ENCODE measurements at regions not wholly inside any gene's neighbourhood (a gene's known extent, or its start where the extent isn't known, plus 50 kb on each side); places are given as distances from the start of the nearest gene placed in this dataset.

DNA sequence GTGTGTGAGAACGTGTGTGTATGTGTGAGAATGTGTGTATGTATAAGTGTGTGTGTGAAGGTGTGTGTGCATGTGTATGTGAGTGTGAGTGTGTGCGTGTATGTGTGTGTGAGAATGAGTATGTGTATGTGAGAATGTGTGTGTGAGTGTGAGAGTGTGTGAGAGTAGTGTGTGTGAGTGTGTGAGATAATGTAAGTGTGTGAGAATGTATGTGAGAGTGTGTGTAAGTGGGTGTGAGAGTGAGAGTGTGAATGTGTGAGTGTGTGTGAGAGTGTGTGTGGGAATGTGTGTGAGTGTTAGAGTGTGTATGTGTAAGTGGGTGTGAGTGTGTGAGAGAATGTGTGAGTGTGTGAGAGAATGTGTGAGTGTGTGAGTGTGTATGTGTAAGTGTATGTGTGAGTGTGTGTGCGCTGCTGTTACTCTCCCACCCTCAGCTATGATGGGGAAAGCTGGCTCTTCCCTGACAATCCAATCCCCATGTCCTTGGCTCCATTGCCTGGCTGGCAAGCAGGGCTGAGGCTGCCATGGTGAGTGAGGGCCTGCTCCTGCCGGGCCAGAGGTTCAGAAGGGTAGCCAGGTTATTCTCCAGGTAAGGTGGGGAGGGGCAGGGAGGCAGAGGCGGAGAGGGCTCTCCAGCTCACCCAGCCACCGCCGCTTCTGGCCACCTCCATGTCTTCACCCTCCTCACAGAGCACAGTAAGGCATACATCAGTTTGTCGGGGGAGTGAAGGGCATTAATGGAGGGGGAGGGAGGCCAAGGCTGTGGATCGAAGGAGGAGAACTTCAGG, 72.6 kb upstream of the PCBD1 start:
- TF ChIP-seq, protein P1, sequence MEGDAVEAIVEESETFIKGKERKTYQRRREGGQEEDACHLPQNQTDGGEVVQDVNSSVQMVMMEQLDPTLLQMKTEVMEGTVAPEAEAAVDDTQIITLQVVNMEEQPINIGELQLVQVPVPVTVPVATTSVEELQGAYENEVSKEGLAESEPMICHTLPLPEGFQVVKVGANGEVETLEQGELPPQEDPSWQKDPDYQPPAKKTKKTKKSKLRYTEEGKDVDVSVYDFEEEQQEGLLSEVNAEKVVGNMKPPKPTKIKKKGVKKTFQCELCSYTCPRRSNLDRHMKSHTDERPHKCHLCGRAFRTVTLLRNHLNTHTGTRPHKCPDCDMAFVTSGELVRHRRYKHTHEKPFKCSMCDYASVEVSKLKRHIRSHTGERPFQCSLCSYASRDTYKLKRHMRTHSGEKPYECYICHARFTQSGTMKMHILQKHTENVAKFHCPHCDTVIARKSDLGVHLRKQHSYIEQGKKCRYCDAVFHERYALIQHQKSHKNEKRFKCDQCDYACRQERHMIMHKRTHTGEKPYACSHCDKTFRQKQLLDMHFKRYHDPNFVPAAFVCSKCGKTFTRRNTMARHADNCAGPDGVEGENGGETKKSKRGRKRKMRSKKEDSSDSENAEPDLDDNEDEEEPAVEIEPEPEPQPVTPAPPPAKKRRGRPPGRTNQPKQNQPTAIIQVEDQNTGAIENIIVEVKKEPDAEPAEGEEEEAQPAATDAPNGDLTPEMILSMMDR (IDR thresholded peaks at IDR 0.05) = no peak
- TF ChIP-seq POLR2A (IDR thresholded peaks at IDR 0.05) = no peak
- Histone ChIP-seq H3K9me3 (no peaks in the 10 kb centered on the region), H3K4me3 (no peak overlapping the region), H3K4me1 (no peaks in the 10 kb centered on the region), H3K36me3 (no peaks in the 10 kb centered on the region), H3K27ac (no peak overlapping the region), H3K27me3 (peaks cover 0 to 39% (median 0%) of the 10 kb centered on the region in 4 donors)
- DNase-seq = no peak
- WGBS, 2 donors = 77 to 84% methylated on average over 6 to 8 of the region's 9 CpGs
- intact Hi-C loops (cut with DNase I) = no loop called here

DNA sequence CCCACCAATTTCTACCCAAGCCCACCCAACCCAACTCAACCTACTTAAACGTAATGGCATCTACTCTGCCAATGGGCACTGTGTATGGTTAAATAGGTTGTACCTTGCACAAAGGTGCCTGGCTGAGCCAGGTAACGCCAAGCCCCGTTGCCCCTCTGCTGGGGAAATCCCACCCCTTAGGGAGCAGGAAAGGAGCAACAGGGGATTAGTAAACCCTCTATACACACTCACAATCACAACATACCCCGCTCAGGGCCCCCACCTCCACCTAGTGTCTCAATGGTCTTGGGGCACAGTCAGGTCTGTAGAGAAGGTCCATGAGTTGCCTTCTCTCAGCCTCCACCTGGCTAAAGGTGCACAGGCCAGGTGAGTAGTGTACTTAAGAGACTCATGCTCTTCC, 74.3 kb upstream of the PCBD1 start:
- 66 to 82% methylated on average over 4 of the region's 4 CpGs for WGBS, 2 donors
- Histone ChIP-seq H3K4me1 (no peaks in the 10 kb centered on the region), H3K9me3 (no peaks in the 10 kb centered on the region), H3K4me3 (no peak overlapping the region), H3K27ac (no peak overlapping the region), H3K36me3 (no peaks in the 10 kb centered on the region), H3K27me3 (peaks cover 0 to 40% (median 0%) of the 10 kb centered on the region in 4 donors)
- no peak for DNase-seq
- TF ChIP-seq, protein P1 (IDR thresholded peaks at IDR 0.05) = no peak
- no peak for TF ChIP-seq POLR2A (IDR thresholded peaks at IDR 0.05)
- intact Hi-C loops (cut with DNase I) = no loop called here

DNA sequence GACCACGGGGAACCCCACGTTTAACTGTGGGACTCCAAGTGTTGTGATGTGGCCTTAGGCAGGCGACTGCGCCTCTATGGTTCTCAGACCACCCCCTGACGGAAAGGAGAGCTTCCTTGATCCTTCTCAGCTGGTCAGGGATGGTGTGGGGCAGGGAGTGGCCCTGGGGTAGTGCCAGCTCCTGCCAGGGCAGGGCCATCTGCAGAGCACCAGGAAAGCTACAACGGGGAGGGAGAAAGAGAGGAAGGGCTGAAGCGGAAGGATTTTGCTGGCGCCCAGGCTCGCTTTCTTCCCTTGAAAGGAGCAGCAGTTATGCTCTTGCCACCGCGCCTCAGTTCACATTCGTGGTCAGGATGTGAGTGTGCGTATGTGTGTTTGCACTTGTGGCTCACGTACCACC, 74.9 kb upstream of the PCBD1 start:
- no peaks in the 10 kb centered on the region for H3K4me1 ChIP-seq
- WGBS, 2 donors = 81 to 82% methylated on average over 12 to 14 of the region's 14 CpGs
- no peak overlapping the region for H3K27ac ChIP-seq
- H3K27me3 ChIP-seq = peaks cover 0 to 40% (median 0%) of the 10 kb centered on the region in 4 donors
- no peaks in the 10 kb centered on the region for H3K9me3 ChIP-seq
- no peak for DNase-seq
- TF ChIP-seq, protein P1 (IDR thresholded peaks at IDR 0.05) = no peak
- TF ChIP-seq POLR2A (IDR thresholded peaks at IDR 0.05) = no peak
- intact Hi-C loops (cut with DNase I) = no loop called here
- no peaks in the 10 kb centered on the region for H3K36me3 ChIP-seq
- no peak overlapping the region for H3K4me3 ChIP-seq

DNA sequence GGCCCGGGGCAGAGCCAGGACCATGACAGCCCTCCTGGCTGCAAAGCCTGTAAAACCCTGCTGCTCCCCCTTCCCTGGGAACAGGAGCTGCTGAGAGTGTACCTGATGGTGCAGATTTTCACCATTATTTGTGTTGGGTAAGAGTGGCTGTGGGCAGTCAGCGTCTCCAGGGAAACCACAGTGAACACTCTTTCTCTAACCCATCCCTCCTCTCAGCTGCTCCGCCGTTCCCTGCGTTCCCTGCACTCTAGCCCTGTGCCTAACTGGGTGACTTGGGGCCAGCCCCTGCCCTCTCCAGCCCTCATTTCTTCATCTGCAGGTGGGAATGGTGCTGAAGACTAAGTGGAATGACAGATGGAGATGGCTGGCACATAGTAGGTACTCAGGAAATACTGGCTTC, 75.9 kb upstream of the PCBD1 start:
- no peaks in the 10 kb centered on the region for H3K4me1 ChIP-seq
- intact Hi-C loops (cut with DNase I) = no loop called here
- no peak for TF ChIP-seq POLR2A (IDR thresholded peaks at IDR 0.05)
- TF ChIP-seq, protein P1 (IDR thresholded peaks at IDR 0.05) = no peak
- H3K27ac ChIP-seq = no peak overlapping the region
- 75 to 78% methylated on average over 5 of the region's 5 CpGs for WGBS, 2 donors
- H3K36me3 ChIP-seq = no peaks in the 10 kb centered on the region
- no peaks in the 10 kb centered on the region for H3K9me3 ChIP-seq
- no peak for DNase-seq
- no peak overlapping the region for H3K4me3 ChIP-seq
- H3K27me3 ChIP-seq = peaks cover 0 to 35% (median 0%) of the 10 kb centered on the region in 4 donors

DNA sequence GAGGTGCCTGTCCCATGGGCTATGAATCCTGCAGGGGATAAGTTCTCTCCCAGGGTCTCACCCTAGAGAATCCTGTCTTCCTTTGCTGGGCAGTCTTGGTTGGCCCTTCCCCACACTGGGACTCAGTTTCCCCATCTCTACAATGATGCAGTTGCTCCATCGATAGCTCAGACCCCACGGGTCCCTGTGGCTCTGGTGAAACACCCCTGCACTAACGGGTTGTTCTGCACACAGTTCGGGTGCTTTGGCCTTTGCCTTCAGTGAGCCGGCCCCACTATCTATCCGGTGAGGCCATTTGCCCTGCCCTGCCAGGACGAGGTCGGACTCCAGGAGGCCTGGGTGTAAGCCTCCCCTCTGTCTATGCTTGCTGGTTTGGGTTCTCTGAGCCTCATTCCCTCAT, 76.5 kb upstream of the PCBD1 start:
- TF ChIP-seq, protein P1 (IDR thresholded peaks at IDR 0.05) = no peak
- TF ChIP-seq POLR2A (IDR thresholded peaks at IDR 0.05) = no peak
- 63 to 81% methylated on average over 5 to 7 of the region's 8 CpGs for WGBS, 2 donors
- intact Hi-C loops (cut with DNase I) = no loop called here
- DNase-seq = no peak
- Histone ChIP-seq H3K4me1 (no peaks in the 10 kb centered on the region), H3K9me3 (no peaks in the 10 kb centered on the region), H3K27me3 (peaks cover 0 to 35% (median 0%) of the 10 kb centered on the region in 4 donors), H3K36me3 (no peaks in the 10 kb centered on the region), H3K27ac (no peak overlapping the region), H3K4me3 (no peak overlapping the region)
